Upper lobe of right lung (tissue), 1 donor: ENCODE measurements at regions not wholly inside any gene's neighbourhood (a gene's known extent, or its start where the extent isn't known, plus 50 kb on each side); places are given as distances from the start of the nearest gene placed in this dataset.
A peak's percentile ranks its signal among the peaks of the same experiment; 100 is the strongest.

Source experiments
- ATAC-seq: fragments of 200-7000 bp; cut with Tn5 transposase; one replicate; pipeline ENCODE4 v1.9.1; 2020; ENCODE audit warnings: mild to moderate bottlenecking, moderate library complexity
- DNase-seq: peaks from one replicate; pipeline ENCODE4 v3.0.0-alpha.2; 2020
- H3K27ac ChIP-seq: fragments of 200-600 bp; one replicate; pipeline ENCODE4 v1.8.0; 2022
- H3K27me3 ChIP-seq: fragments of 200-600 bp; one replicate; pipeline ENCODE4 v1.8.0; 2022; ENCODE audit warnings: mild to moderate bottlenecking
- H3K36me3 ChIP-seq: fragments of 200-600 bp; one replicate; pipeline ENCODE4 v1.8.0; 2022
- H3K4me1 ChIP-seq: fragments of 200-600 bp; one replicate; pipeline ENCODE4 v1.8.0; 2022
- H3K4me3 ChIP-seq: fragments of 200-600 bp; one replicate; pipeline ENCODE4 v1.8.0; 2022; ENCODE audit warnings: mild to moderate bottlenecking
- H3K9me3 ChIP-seq: fragments of 200-600 bp; one replicate; pipeline ENCODE4 v1.8.0; 2022
- intact Hi-C: fragments of 100-400 bp; cut with DNase I; formaldehyde crosslinking; loops from one replicate; pipeline ENCODE4 v1.11.0; 2022
- TF ChIP-seq, protein P1 (sequence below): fragments of 200-600 bp; IDR thresholded peaks from one replicate; pipeline ENCODE4 v1.8.0; 2022; ENCODE audit warnings: antibody characterized with exemption
- donor health status: DM: no; HTN: yes; CAD: no; lungs with severe emphysema.

GRCh38 chr7:20839196-20839735, 52.6 kb upstream of the SP8 start:
- no peaks in the 10 kb centered on the region for H3K36me3 ChIP-seq
- H3K4me3 ChIP-seq = no peak overlapping the region
- ATAC-seq (no peak), DNase-seq (no peak)
- intact Hi-C loops = no loop called here
- no peak overlapping the region for H3K27ac ChIP-seq
- H3K9me3 ChIP-seq = no peaks in the 10 kb centered on the region
- no peaks in the 10 kb centered on the region for H3K27me3 ChIP-seq
- H3K4me1 ChIP-seq = no peaks in the 10 kb centered on the region
- TF ChIP-seq, protein P1, sequence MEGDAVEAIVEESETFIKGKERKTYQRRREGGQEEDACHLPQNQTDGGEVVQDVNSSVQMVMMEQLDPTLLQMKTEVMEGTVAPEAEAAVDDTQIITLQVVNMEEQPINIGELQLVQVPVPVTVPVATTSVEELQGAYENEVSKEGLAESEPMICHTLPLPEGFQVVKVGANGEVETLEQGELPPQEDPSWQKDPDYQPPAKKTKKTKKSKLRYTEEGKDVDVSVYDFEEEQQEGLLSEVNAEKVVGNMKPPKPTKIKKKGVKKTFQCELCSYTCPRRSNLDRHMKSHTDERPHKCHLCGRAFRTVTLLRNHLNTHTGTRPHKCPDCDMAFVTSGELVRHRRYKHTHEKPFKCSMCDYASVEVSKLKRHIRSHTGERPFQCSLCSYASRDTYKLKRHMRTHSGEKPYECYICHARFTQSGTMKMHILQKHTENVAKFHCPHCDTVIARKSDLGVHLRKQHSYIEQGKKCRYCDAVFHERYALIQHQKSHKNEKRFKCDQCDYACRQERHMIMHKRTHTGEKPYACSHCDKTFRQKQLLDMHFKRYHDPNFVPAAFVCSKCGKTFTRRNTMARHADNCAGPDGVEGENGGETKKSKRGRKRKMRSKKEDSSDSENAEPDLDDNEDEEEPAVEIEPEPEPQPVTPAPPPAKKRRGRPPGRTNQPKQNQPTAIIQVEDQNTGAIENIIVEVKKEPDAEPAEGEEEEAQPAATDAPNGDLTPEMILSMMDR = no peak

GRCh38 chr7:20839987-20840386, 53.3 kb upstream of the SP8 start:
- H3K9me3 ChIP-seq = no peaks in the 10 kb centered on the region
- no peak overlapping the region for H3K27ac ChIP-seq
- no peak for DNase-seq
- H3K4me1 ChIP-seq = no peaks in the 10 kb centered on the region
- no peaks in the 10 kb centered on the region for H3K27me3 ChIP-seq
- no peak for ATAC-seq
- no peaks in the 10 kb centered on the region for H3K36me3 ChIP-seq
- TF ChIP-seq, protein P1 = no peak
- intact Hi-C loops = no loop called here
- H3K4me3 ChIP-seq = no peak overlapping the region

DNA sequence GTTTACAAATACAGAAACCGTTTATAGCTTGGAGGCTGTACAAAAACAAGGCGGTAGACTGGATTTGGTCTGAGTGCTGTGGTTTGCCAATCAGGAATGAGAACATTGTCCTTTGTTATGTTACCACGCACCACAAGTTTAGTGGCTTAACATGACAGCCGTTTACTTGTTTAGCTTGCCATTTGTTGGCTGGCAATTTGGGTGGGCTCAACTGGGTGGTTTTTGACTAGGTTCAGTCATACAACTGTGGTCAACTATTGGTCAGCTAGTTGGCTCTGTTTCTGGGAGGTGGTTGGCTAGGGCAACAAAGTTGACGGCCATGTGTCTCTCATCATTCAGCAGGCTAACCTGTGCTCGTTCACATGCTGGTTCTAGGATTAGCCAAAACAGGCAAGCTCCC, 60.1 kb upstream of the SP8 start:
- no peak overlapping the region for H3K27ac ChIP-seq
- no peaks in the 10 kb centered on the region for H3K27me3 ChIP-seq
- H3K4me3 ChIP-seq = no peak overlapping the region
- H3K4me1 ChIP-seq = no peaks in the 10 kb centered on the region
- intact Hi-C loops = no loop called here
- no peak for DNase-seq
- TF ChIP-seq, protein P1 = no peak
- H3K9me3 ChIP-seq = no peaks in the 10 kb centered on the region
- ATAC-seq = no peak
- no peaks in the 10 kb centered on the region for H3K36me3 ChIP-seq

DNA sequence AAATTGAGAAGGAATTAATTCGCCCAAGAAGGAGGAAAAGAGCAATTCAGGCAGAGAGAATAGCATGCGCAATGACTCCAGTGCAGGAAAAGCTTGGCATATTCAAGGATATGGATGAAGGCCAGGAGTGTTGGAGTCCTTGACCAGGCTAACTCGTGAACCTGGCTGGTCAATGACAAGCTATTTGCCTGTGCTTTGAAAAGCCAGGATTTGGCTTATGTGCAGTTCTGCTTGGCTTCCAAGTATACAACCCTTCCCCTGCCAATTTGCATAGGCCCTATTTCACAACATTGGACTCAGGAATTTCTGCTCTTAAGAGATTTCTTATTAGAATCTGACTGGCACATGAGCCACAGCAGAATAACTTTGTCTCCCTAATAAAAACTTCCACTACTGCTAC, 72.3 kb upstream of the SP8 start:
- intact Hi-C loops = no loop called here
- H3K4me1 ChIP-seq = no peaks in the 10 kb centered on the region
- no peaks in the 10 kb centered on the region for H3K27me3 ChIP-seq
- ATAC-seq = peak; percentile 75
- no peak overlapping the region for H3K4me3 ChIP-seq
- TF ChIP-seq, protein P1 = no peak
- no peak overlapping the region for H3K27ac ChIP-seq
- no peaks in the 10 kb centered on the region for H3K9me3 ChIP-seq
- no peak for DNase-seq
- H3K36me3 ChIP-seq = no peaks in the 10 kb centered on the region

DNA sequence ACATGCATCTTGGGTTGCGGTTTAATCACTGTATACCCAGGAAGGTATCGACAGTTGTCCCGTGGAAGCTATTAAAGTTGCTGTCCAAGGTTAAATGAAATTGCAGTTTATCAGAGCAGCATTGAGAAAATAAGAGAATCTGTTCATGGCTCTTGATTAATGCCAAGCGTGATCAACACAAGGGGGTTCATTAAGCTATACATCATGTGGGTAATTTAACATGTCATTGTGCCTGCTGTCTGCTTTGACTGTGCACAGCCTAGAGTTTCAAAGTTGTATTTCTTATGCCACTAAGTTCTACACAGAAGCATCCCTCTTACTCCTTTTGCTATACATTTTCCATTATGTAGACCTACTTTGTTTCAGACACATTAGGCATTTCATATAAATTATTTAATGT, 74.8 kb upstream of the SP8 start:
- ATAC-seq (no peak), DNase-seq (no peak)
- Histone ChIP-seq H3K4me3 (no peak overlapping the region), H3K4me1 (no peaks in the 10 kb centered on the region), H3K27ac (no peak overlapping the region), H3K27me3 (no peaks in the 10 kb centered on the region), H3K36me3 (no peaks in the 10 kb centered on the region), H3K9me3 (no peaks in the 10 kb centered on the region)
- TF ChIP-seq, protein P1 = no peak
- intact Hi-C loops = no loop called here

- no peaks in the 10 kb centered on the region for H3K4me1 ChIP-seq
- ATAC-seq (no peak), DNase-seq (no peak)
- H3K4me3 ChIP-seq = no peak overlapping the region
- H3K36me3 ChIP-seq = no peaks in the 10 kb centered on the region
- no peaks in the 10 kb centered on the region for H3K27me3 ChIP-seq
- no peaks in the 10 kb centered on the region for H3K9me3 ChIP-seq
- intact Hi-C loops = no loop called here
- TF ChIP-seq, protein P1 = no peak
- H3K27ac ChIP-seq = no peak overlapping the region
Observed at GRCh38 chr7:20862554-20862953, 75.9 kb upstream of the SP8 start.
